Activated naive CD4-positive, alpha-beta T cell treated with anti-CD3 and anti-CD28 coated beads for 36 hours (primary cell): ENCODE measurements at regions not wholly inside any gene's neighbourhood (a gene's known extent, or its start where the extent isn't known, plus 50 kb on each side); places are given as distances from the start of the nearest gene placed in this dataset.
"Not testable (repeated sequence)": the region's sequence is repeated elsewhere in the genome, so short reads cannot be mapped to it uniquely, and the experiment has no call there.

Source experiments
- CTCF ChIA-PET: fragments of 350-600 bp; sonication (Branson Sonifier 250); formaldehyde crosslinking; loops from one replicate; lab custom pipeline; 2021; ENCODE audit warnings: antibody characterized with exemption; lab: Charles Lee
- DNase-seq: peaks from one replicate; pipeline ENCODE4 v3.0.0-alpha.2; 2020
- H3K27ac Mint-ChIP-seq: one replicate; pipeline ENCODE4 v1.8.0; 2021; ENCODE audit warnings: mild to moderate bottlenecking, mixed read lengths
- H3K27me3 Mint-ChIP-seq: one replicate; pipeline ENCODE4 v1.8.0; 2021; ENCODE audit warnings: low read depth, mixed read lengths
- H3K36me3 Mint-ChIP-seq: one replicate; pipeline ENCODE4 v1.8.0; 2021; ENCODE audit warnings: low read depth, mixed read lengths
- H3K4me1 Mint-ChIP-seq: one replicate; pipeline ENCODE4 v1.8.0; 2021; ENCODE audit warnings: low read depth, mixed read lengths
- H3K4me3 Mint-ChIP-seq: one replicate; pipeline ENCODE4 v1.8.0; 2021; ENCODE audit warnings: mild to moderate bottlenecking, moderate library complexity, mixed read lengths
- H3K9me3 Mint-ChIP-seq: one replicate; pipeline ENCODE4 v1.8.0; 2021; ENCODE audit warnings: mixed read lengths
- intact Hi-C: fragments of 100-400 bp; cut with micrococcal nuclease; formaldehyde crosslinking; loops from one replicate; pipeline ENCODE4 v1.15.1; 2023

- Mint-ChIP-seq H3K27ac (no peak overlapping the region), H3K4me3 (no peak overlapping the region), H3K36me3 (no peaks in the 10 kb centered on the region), H3K4me1 (no peaks in the 10 kb centered on the region), H3K9me3 (no peaks in the 10 kb centered on the region), H3K27me3 (no peaks in the 10 kb centered on the region)
- no peak for DNase-seq
- intact Hi-C loops, result no loop called here
- CTCF ChIA-PET, result no interaction called here
These were observed 362.6 kb upstream of the CLEC14A start for GRCh38 chr14:38618514-38618913.

- Mint-ChIP-seq H3K4me1 (no peaks in the 10 kb centered on the region), H3K27me3 (no peaks in the 10 kb centered on the region), H3K9me3 (no peaks in the 10 kb centered on the region), H3K27ac (no peak overlapping the region), H3K36me3 (no peaks in the 10 kb centered on the region), H3K4me3 (no peak overlapping the region)
- intact Hi-C loops, result no loop called here
- CTCF ChIA-PET, result no interaction called here
- no peak for DNase-seq
These were observed 361.1 kb upstream of the CLEC14A start for GRCh38 chr14:38616959-38617358.

GRCh38 chr14:38611928-38612327, 356.0 kb upstream of the CLEC14A start:
- CTCF ChIA-PET, result no interaction called here
- intact Hi-C loops, result no loop called here
- no peak overlapping the region for H3K4me3 Mint-ChIP-seq
- DNase-seq, result no peak
- no peaks in the 10 kb centered on the region for H3K36me3 Mint-ChIP-seq
- no peaks in the 10 kb centered on the region for H3K4me1 Mint-ChIP-seq
- no peaks in the 10 kb centered on the region for H3K27me3 Mint-ChIP-seq
- no peaks in the 10 kb centered on the region for H3K9me3 Mint-ChIP-seq
- H3K27ac Mint-ChIP-seq, result no peak overlapping the region

GRCh38 chr14:38608244-38608643, 352.4 kb upstream of the CLEC14A start:
- CTCF ChIA-PET, result no interaction called here

GRCh38 chr14:38605193-38606114, 349.6 kb upstream of the CLEC14A start:
- Mint-ChIP-seq H3K27me3 (no peaks in the 10 kb centered on the region), H3K4me1 (no peaks in the 10 kb centered on the region), H3K4me3 (no peak overlapping the region), H3K36me3 (no peaks in the 10 kb centered on the region), H3K9me3 (no peaks in the 10 kb centered on the region), H3K27ac (no peak overlapping the region)
- CTCF ChIA-PET, result interaction anchor here (0.6 kb wide), 1 partner anchor 196 kb away, joined by 3 read pairs; no protein-coding TSS in a partner anchor
- intact Hi-C loops, result no loop called here
- DNase-seq, result no peak

More at GRCh38 chr14:38608244-38608643, 352.4 kb upstream of the CLEC14A start:
- Mint-ChIP-seq H3K36me3 (no peaks in the 10 kb centered on the region), H3K4me1 (no peaks in the 10 kb centered on the region), H3K27ac (no peak overlapping the region), H3K4me3 (no peak overlapping the region), H3K9me3 (no peaks in the 10 kb centered on the region), H3K27me3 (no peaks in the 10 kb centered on the region)
- intact Hi-C loops, result no loop called here
- DNase-seq, result no peak

GRCh38 chr14:38600572-38600971, 344.7 kb upstream of the CLEC14A start:
- CTCF ChIA-PET, intact Hi-C loops, H3K4me3 Mint-ChIP-seq, DNase-seq, H3K4me1 Mint-ChIP-seq, H3K27ac Mint-ChIP-seq, H3K27me3 Mint-ChIP-seq, H3K9me3 Mint-ChIP-seq, H3K36me3 Mint-ChIP-seq: not testable (repeated sequence)

- intact Hi-C loops, result no loop called here
These were observed 337.6 kb upstream of the CLEC14A start for GRCh38 chr14:38593476-38593875.

GRCh38 chr14:38592764-38593442, 337.0 kb upstream of the CLEC14A start:
- intact Hi-C loops, result no loop called here
- no peak overlapping the region for H3K27ac Mint-ChIP-seq
- CTCF ChIA-PET, result no interaction called here
- H3K4me1 Mint-ChIP-seq, result no peaks in the 10 kb centered on the region
- H3K36me3 Mint-ChIP-seq, result no peaks in the 10 kb centered on the region
- DNase-seq, result no peak
- no peaks in the 10 kb centered on the region for H3K9me3 Mint-ChIP-seq
- H3K27me3 Mint-ChIP-seq, result peaks cover 3% of the 10 kb centered on the region
- no peak overlapping the region for H3K4me3 Mint-ChIP-seq

More at GRCh38 chr14:38593476-38593875, 337.6 kb upstream of the CLEC14A start:
- Mint-ChIP-seq H3K27me3 (peaks cover 3% of the 10 kb centered on the region), H3K36me3 (no peaks in the 10 kb centered on the region), H3K4me3 (no peak overlapping the region), H3K9me3 (no peaks in the 10 kb centered on the region), H3K27ac (no peak overlapping the region), H3K4me1 (no peaks in the 10 kb centered on the region)
- CTCF ChIA-PET, result no interaction called here
- DNase-seq, result no peak

- no peaks in the 10 kb centered on the region for H3K36me3 Mint-ChIP-seq
- DNase-seq, result no peak
- H3K4me1 Mint-ChIP-seq, result no peaks in the 10 kb centered on the region
- intact Hi-C loops, result no loop called here
- CTCF ChIA-PET, result no interaction called here
- no peak overlapping the region for H3K27ac Mint-ChIP-seq
- peaks cover 3% of the 10 kb centered on the region for H3K27me3 Mint-ChIP-seq
- H3K4me3 Mint-ChIP-seq, result no peak overlapping the region
- H3K9me3 Mint-ChIP-seq, result no peaks in the 10 kb centered on the region
These were observed 334.0 kb upstream of the CLEC14A start for GRCh38 chr14:38589747-38590350.

- Mint-ChIP-seq H3K4me1 (no peaks in the 10 kb centered on the region), H3K27me3 (no peaks in the 10 kb centered on the region), H3K27ac (no peak overlapping the region), H3K9me3 (no peaks in the 10 kb centered on the region), H3K4me3 (no peak overlapping the region), H3K36me3 (no peaks in the 10 kb centered on the region)
- intact Hi-C loops, result no loop called here
- DNase-seq, result no peak
- CTCF ChIA-PET, result no interaction called here
These were observed 327.6 kb upstream of the CLEC14A start for GRCh38 chr14:38583471-38583870.

- no peak overlapping the region for H3K4me3 Mint-ChIP-seq
- peaks cover 1% of the 10 kb centered on the region for H3K9me3 Mint-ChIP-seq
- no peaks in the 10 kb centered on the region for H3K36me3 Mint-ChIP-seq
- no peaks in the 10 kb centered on the region for H3K4me1 Mint-ChIP-seq
- CTCF ChIA-PET, result no interaction called here
- H3K27ac Mint-ChIP-seq, result no peak overlapping the region
- intact Hi-C loops, result no loop called here
- H3K27me3 Mint-ChIP-seq, result no peaks in the 10 kb centered on the region
- DNase-seq, result no peak
These were observed 322.4 kb upstream of the CLEC14A start for GRCh38 chr14:38578278-38578681.

- Mint-ChIP-seq H3K27me3 (no peaks in the 10 kb centered on the region), H3K27ac (no peak overlapping the region), H3K36me3 (no peaks in the 10 kb centered on the region), H3K4me1 (no peaks in the 10 kb centered on the region), H3K4me3 (no peak overlapping the region), H3K9me3 (peaks cover 3% of the 10 kb centered on the region)
- DNase-seq, result no peak
- CTCF ChIA-PET, result interaction anchor here (0.9 kb wide), 1 partner anchor 82 kb away, joined by 3 read pairs; no protein-coding TSS in a partner anchor
- intact Hi-C loops, result no loop called here
These were observed 311.8 kb upstream of the CLEC14A start for GRCh38 chr14:38567703-38568102.
